HG02981 (cell line): ENCODE measurements at regions not wholly inside any gene's neighbourhood (a gene's known extent, or its start where the extent isn't known, plus 50 kb on each side); places are given as distances from the start of the nearest gene placed in this dataset.

Experiments
- ATAC-seq: cut with Tn5 transposase; IDR thresholded peaks from one replicate; pipeline ENCODE4 v1.9.1; 2021; ENCODE audit warnings: mild to moderate bottlenecking, moderate library complexity; ENCODE audit not compliant: unreplicated experiment

DNA sequence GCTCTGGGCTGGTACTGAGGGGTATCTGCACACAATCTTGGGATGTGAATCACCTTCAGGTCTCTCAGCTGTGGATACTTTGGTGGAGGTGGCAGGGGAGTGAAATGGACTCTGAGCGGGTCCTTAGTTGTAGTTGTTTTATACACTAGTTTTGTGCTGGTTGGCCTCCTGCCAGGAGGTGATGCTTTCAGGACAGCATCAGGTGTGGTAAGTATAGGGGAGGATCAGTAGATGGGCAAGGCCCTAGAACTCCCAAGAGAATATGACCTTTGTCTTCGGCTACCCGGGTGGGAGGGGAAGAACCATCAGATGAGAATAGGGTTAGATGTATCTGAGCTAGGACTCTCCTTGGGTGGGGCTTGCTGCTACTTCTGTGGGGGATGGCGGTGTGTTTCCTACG lies 2284.3 kb upstream of the PCDH20 start:
- no peak for ATAC-seq

DNA sequence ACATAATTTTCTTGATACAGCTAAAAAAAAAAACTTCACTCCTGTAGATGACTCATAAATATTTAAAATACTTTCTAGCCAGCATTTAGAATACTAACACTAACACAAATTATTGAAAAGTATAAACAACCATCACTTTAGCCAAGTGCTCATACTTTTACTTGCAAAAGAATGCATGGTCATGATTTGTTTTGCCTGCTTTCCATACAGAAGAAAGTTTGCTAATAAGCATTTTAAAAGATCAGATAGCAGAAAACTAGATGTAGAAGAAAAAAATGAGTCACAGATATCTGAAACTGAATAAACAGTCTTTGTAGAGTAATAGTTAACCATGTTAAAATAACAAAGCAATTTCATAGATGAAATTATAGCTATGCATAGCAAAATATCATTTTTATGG lies 2280.4 kb upstream of the PCDH20 start:
- ATAC-seq: no peak

DNA sequence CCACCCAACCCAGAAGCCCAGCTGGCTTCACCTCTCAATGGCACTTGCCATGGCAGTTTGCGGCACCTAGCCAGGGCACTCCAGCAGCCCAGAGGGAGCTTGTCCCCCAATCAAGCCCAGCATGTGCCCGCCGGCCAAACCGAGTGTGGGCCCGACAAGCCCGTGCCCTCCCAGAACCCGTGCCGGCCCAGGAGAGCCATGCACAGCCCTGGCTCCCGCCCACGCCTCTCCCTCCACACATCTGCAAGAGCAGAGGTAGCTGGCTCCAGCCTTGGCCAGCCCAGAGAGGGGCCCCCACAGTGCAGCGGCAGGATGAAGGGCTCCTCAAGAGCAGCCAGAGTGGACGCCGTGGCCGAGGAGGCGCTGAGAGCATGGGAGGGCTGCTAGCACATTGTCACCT lies 2278.0 kb upstream of the PCDH20 start:
- ATAC-seq: no peak

DNA sequence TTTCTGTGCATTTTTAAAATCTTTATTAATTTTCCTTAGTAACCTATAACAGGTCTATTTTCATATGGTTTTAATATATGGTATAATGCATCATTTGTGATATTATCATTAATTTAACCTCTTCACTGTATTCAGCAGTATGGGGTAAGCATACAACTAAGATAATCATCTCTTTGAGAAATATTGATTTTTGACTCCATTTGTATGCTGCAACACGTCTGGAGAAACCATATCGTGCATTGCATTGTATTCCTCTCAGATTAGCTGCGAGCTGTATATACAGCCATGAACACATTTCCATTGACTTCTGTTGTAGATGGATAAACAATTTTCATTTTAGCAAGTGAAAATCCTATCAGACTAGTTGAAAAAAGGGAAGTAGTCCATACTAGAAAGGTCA lies 2275.8 kb upstream of the PCDH20 start:
- no peak for ATAC-seq

DNA sequence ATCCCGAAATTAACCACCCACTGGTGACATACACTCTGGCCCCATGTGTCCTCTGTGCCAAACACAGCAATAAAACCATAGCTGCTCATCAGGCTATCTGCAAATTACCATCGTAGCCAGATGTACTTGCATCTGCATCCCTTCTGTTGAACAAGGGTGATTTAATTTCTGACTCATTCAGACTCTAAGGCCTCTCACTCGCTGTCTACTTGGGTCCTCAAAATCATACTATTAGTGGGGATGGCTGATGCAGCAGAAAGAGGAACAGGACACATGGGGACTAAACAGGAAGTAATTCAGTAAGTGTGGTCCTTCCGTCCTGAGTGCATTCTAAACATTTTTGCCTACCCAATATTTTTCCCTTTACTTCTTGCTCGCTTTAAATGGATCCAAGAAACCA lies 2275.0 kb upstream of the PCDH20 start:
- no peak for ATAC-seq

DNA sequence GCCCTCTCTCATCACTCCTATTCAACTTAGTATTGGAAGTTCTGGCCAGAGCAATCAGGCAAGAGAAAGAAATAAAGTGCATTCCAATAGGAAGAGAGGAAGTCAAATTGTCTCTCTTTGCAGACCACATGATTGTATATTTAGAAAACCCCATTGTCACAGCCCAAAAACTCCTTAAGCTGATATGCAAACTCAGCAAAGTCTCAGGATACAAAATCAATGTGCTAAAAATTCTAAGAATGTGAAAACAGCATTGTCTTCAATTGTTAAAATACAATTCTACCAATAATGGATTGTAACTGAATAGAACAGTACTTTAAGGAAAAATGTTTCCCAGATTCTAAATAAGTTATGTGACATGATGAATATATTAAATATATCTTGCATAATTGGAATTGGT lies 2269.2 kb upstream of the PCDH20 start:
- ATAC-seq: no peak

DNA sequence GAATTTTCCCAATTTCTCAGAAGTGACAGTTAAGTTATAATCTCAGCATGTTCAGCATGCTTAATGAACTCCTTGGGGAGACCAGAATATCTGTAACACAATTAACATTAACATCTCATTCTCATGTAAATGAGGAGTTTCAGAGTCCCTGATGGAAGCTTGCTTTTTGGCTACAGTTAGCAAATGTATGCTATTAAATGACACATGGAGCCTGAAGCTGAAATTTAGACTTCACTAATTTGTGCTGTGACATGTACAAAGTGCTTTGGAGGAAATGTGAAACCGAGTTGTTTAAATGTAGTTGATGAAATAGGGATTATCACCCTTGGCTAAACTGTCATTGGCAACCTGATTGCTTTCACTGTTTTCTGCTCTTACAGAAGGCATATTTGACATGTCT lies 2265.1 kb upstream of the PCDH20 start:
- no peak for ATAC-seq

DNA sequence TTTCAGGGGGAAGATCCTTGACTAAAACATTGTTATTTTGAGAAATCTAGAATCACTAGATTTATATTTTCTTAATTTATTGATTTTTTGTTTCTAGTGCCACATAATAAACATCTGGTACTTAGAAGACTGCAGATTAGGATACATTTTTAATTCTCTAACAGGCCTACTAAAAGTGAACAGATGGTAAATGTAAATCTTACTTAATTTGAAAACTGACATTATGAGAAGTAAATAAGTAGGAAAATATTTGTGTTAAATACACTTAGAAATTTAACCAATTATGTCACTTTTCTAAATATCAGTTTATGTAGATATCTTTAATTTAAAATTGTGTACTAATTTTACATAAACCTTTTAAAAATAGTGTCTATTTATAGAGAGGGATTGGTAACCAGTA lies 2255.6 kb upstream of the PCDH20 start:
- ATAC-seq: no peak

DNA sequence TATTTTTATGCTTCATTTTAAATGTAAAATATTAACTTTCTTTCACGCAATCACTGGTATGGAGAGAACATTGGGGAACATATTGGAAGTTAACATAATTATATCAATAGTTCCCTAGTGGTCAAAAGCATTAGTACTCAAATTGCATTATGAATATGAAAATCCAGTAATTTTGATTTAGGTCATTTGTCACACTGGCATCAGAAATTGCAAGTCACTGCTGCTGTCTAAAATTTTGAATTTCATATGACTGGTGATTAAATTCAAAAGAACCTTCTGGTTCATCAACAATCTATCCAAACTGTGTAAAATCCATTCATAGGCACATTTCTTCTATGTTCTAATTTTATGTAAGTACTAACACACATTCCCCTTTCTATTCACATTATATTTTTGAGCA lies 2235.7 kb upstream of the PCDH20 start:
- ATAC-seq: no peak

DNA sequence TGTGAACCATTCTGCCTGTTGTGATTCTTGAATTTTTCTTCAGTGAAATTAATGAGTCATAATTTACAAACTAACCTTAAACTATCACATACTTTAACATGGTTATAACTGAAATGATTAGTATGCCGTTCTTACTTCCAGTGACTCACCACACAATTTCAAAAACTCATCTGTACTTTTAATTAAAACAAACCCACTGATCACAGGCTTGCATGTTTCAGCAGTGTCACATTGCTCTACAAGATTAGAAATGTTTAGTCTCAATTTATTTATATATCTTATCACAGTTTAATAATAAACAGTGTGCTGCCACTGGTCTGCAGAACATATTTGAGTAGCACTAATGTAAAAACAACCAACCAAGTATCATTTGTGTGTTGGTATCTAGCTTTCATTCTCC lies 2227.9 kb upstream of the PCDH20 start:
- ATAC-seq: no peak

DNA sequence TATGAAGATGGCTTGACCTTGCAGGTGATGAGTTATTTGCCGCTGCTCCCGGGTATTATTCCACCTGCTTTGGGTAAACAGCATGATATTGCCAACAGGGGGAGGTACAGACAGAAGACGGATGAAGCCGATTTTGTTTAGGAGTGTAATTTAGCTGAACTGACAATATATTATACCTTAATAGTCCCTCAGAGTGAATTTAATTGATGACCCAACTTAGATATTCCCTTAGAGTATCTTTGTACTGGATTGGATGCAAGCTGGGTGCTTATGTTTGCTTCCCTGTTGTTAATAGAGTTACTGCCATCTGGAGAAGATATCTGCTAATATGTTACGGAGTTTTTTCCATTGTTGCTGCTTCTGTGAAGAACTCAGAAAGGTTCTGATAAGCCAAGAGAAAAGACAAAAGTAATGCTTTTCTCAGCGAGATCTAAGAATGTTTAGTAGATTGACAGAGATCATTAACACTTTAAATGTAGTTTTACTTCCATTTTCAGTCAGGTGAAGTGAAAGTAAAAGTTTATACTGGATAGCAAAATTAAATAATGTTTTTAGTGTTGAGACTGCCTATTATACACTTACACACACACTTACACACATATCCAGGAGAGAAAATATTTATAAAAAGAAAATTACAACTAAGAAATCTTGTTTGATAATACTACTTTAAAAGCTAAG lies 2220.8 kb upstream of the PCDH20 start:
- peak; percentile 68 for ATAC-seq

DNA sequence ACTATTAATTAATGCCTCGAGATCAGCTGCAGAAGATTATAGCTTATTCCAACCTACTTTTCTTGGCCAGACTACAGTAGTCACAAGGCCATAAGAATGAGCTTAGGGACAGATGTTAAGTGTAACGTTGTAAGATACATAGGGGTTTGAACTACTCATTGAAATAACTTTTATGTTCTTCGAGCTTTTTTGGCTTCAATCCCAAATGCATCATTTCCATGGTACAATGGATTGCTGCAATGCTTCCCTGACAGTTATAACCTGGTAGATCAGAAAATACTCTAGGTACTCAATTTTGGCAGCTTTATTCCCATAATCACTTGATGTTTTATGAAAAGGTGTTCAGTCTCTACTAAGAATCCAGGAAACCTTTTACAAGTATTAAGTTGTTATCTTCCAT lies 2216.7 kb upstream of the PCDH20 start:
- no peak for ATAC-seq

DNA sequence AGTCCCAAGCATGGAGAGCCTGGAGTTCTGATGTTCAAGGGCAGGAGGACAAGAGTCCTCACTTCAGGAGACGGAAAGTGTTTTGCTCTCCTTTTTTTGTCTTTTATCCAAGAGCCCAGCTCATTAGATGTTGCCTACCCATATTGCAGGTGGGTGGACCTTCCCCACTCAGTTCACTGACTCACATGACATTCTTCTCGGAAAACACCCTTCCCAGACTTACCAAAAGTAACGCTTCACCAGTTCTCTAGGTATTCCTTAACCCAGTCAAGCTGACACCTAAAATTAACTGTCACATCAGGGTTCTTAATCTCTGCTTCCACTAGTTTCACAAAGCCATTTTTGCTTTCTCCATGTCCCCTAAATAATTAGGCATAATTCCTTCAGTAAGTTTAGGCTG lies 2215.4 kb upstream of the PCDH20 start:
- no peak for ATAC-seq

DNA sequence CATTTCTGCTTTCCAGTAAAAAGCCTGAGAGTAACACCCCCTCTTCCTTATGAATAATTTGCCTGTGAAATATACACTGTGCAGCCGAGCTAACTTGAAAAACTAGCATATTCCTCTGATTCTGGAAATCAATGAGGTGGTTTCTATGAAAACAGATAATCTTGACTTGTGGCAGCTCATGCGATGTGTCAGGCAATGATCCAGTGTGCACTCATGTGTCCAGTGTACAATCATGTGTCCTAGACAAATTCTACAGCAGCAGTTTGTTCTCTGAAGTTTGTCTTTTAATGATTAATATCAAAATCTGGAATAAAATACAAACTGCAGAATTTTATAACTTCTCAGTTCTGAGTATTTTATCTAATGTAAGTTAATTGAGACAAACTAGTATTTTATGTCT lies 2213.9 kb upstream of the PCDH20 start:
- ATAC-seq: no peak

DNA sequence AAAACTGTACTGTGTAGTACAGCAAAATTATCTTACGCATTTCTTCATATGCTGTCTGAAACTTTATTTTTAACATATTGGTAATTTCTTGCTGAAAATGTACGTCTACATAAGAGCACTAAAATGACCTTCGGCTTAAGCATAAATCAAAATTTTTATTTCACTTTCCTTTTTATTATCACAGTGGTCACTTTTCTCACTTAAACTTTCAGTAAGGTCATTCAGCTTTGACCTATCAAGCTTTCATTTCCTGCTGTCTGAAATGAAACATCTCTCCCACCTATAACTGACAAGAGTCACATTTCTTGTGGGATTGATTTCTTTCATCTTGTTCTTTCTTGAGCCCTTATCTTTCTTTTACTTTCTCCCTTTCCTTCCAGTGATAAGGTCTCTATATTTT lies 2212.7 kb upstream of the PCDH20 start:
- no peak for ATAC-seq

DNA sequence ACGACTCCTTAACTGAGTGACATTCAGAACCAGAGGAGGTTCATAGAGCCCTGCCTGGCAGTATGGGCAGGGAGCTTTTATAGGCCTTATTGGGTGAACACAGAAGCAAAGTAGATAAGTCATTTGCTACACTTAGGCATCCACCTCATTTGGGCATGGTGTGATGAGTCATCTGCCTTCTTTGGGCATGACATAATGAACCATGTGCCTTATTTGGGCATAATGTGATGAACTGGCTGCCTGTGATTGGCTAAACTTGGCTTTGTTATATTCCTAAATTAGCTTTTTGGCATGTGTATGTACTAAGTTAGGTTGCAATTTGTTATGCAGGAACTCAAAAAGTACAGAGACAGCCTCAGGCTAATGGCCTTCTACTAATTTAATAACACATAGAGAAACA lies 2210.2 kb upstream of the PCDH20 start:
- no peak for ATAC-seq

DNA sequence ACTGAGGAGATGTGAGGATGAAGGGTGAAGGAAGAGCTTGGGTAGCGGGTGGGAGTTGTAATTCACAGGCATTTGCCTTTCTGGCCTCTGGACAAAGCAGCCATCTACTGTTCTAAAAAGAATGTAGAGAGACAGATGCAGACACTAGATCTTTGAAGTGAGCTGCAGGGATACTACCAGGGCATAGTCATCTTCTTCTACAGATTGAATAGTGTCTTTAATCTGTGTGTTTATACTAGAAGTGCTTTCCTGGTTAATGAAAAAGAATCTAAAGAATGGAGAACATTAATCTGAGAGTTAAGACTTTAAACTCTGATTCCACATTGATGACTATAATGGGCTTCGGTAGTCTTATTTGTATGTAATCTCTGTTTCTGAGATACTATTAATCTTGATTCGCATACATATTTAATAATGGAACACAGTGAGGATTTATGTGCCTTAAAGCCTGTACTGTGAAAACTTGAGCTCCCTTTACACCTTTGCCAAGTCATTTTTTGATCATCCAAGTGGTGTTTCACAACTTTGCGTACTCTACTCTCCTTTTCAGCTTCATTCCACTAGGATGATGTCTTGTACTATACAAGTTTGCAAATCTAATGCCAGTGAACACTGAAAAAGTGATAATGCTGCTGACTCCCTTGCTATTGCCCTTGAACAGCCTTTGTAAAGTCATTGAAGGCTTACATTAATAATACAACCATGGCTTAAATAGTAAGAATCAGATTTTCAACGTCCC lies 2199.4 kb upstream of the PCDH20 start:
- no peak for ATAC-seq

DNA sequence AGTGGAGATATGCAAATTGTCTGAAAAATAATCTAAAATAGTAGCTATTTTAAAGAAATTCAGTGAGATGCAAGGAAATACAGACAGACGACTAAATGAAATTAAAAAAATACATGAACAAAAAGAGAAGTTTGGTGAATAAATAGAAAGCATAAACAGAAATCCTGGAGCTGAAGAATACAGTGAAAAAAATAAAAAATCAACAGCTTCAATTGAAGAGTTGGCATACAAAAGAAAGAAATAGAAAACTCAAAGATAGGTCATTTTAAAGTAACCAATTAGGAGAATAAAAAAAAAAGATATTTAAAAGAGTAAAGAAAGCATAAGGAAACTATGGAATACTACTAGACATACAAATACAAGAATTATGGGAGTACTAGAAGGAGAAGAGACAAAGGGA lies 2191.5 kb upstream of the PCDH20 start:
- no peak for ATAC-seq

DNA sequence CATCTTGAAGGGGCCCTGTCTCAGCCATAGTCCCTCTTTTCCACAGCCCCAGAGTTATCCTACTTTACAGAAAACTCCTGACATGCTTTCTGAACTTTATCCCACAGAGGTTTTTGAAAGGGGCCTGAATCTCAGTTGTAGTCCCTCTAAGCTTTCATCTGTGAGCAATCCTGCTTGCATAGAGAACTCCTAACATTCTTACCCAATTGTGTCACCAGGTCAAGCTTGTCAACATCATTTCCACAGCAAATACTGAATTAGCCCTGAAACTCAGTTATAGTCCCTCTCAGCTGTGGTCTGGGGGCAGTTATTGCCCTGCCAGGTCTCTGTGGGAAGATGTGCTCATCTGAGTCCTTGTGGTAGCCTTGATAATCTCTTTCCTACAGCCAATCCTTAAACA lies 2190.3 kb upstream of the PCDH20 start:
- ATAC-seq: no peak

DNA sequence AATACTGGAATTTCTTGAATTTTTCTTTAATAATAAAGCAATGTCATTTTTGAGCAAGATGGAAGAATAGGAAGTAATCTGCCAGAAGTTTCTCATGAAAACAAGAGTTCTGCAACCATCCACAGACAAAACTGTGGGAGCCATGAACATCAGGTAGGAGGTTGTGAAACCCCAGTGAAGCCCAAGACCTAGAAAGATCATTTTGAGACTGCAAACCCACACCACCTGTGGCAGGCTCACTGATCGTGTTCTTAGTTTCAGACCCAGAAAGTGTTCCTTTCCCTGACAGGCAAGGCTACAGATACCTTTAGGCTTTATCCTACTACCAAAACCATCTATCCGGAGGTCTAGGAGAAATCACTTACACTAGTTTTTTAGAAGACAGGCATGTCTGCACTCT lies 2189.8 kb upstream of the PCDH20 start:
- no peak for ATAC-seq

DNA sequence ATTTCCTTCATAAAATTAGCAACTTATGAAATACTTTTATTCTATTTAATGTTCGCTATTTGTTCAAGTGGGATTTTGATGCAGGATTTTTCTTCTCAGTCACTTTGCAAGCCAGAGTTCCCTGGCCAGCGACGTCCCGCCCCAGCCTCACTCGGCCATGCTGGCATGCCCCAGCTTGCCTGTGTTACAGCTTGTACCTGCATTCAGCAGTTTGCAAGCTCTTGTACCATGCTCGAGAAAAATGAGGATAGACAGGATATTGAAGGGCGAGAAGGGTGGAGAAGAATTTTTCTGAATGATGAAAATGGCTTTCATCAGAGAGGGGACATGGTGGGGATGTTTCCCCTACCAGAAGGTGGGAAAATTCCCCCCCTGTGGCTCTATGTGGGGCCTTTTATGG lies 2180.2 kb upstream of the PCDH20 start:
- ATAC-seq: no peak

DNA sequence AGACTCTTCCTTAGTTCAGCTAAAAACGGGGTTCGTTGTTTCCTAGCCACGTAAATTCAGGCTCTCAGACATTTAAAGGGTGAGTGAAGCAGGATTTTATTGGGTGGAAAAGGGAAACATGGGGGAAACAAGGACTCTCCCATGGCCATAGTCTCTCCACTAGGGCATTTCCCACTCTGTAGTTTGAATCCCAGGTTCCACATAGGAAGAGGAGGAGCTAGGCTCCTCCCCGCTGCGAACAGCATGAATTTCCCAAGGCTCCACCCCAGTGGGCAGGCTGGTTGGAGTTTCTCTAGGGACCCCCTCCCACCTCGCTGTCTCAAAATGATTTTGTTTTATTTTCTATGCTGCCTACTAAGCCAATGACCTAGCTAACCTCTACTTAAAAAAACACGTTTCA lies 2170.8 kb upstream of the PCDH20 start:
- no peak for ATAC-seq

DNA sequence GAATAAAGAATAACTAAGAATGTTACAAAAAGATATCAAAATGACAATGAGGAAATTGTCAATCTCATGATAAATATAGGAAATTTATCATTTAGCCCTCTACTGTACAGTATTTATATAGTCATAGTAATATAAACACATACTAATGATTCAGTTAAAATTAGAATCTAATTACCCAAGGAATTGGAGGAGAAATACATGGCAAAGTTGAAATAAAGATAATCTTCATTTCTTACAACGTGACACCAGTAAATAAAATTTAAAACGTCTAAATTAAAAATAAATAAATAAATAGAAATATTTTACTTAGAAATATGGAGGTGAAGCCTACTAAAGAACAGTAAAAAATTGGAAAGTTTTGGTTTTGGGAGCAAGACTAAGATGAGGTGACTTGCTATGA lies 2163.1 kb upstream of the PCDH20 start:
- no peak for ATAC-seq
